Stimulated activated CD8-positive, alpha-beta memory T cell treated with anti-CD3 and anti-CD28 coated beads, Interleukin-12 subunit alpha, Interleukin-12 subunit beta, amount 100 ng/mL, for 4 hours (primary cell): ENCODE measurements at regions not wholly inside any gene's neighbourhood (a gene's known extent, or its start where the extent isn't known, plus 50 kb on each side); places are given as distances from the start of the nearest gene placed in this dataset.

ENCODE experiments used
- DNase-seq: peaks from one replicate; pipeline ENCODE4 v3.0.0-alpha.2; 2020; ENCODE audit warnings: low read depth

DNA sequence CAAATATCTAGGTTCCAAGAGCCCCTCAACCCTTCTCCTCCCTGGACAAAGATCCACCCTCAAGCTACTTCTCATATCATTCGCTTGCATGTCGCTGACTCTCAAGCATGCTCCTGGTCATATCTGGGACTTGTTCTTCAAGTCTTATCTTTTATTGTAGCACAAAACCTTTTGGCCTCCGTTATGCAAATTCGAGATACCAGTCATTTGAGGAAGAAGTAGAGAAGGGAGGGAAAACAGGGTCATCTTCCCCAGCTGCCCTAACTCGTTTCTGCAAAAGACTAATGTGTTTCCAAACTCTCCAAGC lies 63.8 kb upstream of the ETS2 start:
- DNase-seq: no peak

DNA sequence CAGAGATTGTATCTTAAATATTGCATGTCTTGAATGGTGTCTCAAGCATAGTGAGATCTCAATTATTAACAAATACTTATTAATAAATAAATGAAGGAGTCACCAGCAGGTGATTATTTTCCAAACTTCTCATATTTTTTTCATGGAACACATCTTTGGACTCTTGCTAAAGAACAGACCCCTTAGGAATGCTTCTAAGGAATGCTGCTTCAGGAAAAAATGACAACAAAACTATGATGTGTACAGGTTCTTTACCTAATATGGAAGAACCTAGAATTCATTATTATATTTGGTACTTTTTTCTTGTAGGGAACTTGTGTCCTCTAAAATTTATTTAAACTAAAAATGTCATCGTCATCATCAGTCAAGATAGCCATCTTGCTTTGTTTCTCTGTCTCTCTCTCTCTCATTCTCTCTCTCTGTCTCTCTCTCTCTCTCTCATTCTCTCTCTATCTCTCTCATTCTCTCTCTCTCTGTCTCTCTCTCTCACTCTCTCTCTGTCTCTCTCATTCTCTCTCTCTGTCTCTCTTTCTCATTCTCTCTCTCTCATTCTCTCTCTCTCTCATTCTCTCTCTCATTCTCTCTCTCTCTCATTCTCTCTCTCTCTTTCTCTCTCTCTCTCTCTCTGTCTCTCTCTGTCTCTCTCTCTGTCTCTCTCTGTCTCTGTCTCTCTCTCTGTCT lies 63.0 kb upstream of the ETS2 start:
- no peak for DNase-seq

DNA sequence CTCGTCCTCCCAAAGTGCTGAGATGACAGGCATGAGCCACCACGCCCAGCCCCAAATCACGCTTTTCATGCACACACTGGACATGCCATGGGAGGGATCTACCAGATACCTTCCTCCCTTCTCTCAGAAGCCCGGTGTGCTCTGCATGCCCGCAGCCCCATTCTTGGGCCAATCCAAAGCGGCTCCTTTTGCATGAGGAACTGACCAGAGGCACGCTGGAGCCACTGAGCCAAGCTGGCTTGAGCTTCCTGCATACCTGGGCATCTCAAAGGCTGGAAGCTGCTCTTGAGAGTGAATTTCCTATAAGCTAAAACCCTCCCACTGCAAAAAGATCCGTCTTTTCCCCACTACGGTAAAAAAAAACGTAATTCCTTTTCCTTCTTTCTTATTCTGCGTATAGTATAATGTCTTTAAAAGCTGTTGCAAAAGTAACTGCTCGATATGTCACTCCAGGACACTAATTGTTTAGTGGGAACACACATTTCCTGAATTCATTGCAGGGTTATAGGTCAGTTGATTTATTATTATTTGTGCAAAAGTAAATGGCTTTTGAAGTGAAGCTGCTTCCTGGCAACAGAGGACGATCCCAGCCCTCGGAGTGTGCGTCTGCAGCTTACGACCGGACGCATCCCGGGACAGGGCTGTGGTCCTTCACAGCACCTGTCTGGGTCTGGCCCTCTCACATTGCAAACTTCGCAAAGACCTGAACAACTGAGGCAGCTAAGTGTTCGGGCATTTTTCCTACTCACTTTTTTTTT lies 61.8 kb upstream of the ETS2 start:
- no peak for DNase-seq

- no peak for DNase-seq
These were observed 60.9 kb upstream of the ETS2 start for GRCh38 chr21:38744861-38745260.

DNA sequence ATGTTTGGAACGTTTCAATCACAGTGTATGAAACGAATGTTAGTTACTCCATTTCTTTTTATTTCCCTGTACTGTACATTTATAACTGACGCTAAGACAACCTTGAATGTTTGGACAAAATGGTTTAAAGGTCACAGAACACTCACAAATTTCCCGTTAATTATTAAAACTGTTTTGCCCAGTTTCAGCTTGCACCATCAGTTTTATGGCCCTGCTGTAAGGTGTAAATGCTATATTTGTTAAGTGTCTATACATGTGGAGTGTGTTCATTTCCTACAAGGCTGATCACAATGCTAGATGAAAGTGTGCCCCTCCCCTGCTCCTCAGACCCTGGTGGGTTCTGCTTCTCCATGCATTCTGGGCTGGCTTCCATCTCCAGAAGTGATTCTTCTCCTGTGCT lies 57.9 kb upstream of the ETS2 start:
- no peak for DNase-seq

DNA sequence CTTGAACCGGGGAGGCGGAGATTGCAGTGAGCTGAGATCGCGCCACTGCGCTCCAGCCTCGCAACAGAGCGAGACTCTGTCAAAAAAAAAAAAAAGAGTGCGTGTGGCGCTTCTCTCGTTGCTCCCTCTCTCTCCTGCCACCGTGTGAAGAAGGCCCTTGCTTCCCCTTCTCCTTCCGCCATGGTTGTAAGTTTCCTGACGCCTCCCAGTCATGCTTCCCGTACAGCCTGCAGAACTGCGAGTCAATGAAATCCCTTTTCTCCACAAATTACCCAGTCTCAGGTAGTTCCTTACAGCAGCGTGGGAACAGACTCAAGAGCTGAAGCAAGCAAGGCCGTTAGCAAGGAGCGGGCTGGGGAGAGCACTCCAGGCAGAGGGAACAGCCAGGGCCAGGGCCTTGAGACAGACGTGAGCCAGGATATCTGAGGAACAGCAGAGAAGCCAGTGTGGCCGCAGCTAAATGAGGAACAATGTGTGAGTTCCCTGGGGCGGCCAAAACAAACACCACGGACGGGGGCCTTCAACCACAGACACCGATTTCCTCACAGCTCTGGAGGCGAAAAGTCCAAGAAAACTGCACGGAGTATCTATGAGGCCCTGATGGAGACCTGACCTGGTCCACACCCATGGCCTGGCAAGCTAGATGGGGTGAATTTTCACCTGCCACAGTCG lies 54.2 kb upstream of the ETS2 start:
- no peak for DNase-seq

GRCh38 chr21:38752051-38752505 lies 53.7 kb upstream of the ETS2 start:
- no peak for DNase-seq

GRCh38 chr21:38753114-38753513 lies 52.6 kb upstream of the ETS2 start:
- DNase-seq: no peak

DNA sequence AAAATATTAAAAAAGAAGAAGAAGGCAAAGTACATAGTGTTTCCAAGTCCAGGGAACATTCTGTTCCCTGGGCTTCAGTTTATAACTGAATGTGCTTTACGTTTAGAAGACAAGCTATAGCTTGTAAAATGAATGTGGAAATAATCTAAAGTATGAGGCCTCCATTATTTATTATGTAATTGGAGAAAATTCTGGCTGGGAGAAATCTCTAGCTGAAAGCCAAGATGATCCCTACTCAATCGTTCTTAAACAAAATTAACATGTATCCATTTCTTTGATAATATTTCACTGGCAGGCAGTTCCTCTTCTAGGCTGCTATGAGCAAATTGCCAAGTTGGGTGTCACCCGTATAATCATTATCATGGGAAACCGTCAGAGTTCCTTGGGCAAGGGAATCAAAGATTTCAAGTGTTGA lies 52.2 kb upstream of the ETS2 start:
- DNase-seq: no peak
